Fibroblast of lung (primary cell): ENCODE measurements at regions not wholly inside any gene's neighbourhood (a gene's known extent, or its start where the extent isn't known, plus 50 kb on each side); places are given as distances from the start of the nearest gene placed in this dataset.
A peak's percentile ranks its signal among the peaks of the same experiment; 100 is the strongest.

Source experiments
- DNase-seq, 2 donors: peaks; one replicate each; pipeline versions ENCODE4 v3.0.0 to v3.0.0-alpha.2; 2010; ENCODE audit warnings: low read depth in 2 of 2
- H2AFZ ChIP-seq: 2 replicates; pipeline ENCODE4 v1.5.1; 2012; ENCODE audit warnings: low read length, control low read depth, inconsistent platforms
- H3K27ac ChIP-seq: 2 replicates; pipeline ENCODE4 v1.5.1; 2011; ENCODE audit warnings: low read length, control low read depth; ENCODE audit not compliant: insufficient read depth
- H3K27me3 ChIP-seq: 2 replicates; pipeline ENCODE4 v1.5.1; 2011; ENCODE audit warnings: mild to moderate bottlenecking, low read length; ENCODE audit not compliant: control insufficient read depth, insufficient read depth
- H3K36me3 ChIP-seq: 2 replicates; pipeline ENCODE4 v1.5.1; 2011; ENCODE audit warnings: low read length; ENCODE audit not compliant: control insufficient read depth, insufficient read depth
- H3K4me1 ChIP-seq: 2 replicates; pipeline ENCODE4 v1.5.1; 2011; ENCODE audit warnings: low read length; ENCODE audit not compliant: control insufficient read depth, insufficient read depth; ENCODE audit errors: extremely low read depth
- H3K4me2 ChIP-seq: 2 replicates; pipeline ENCODE4 v1.5.1; 2011; ENCODE audit warnings: low read length, control low read depth; ENCODE audit not compliant: insufficient read depth; ENCODE audit errors: extremely low read depth
- H3K4me3 ChIP-seq, 4 experiments: fragments of 200-600 bp in 1 of 4; sonication (generic) in 1 of 4; replicated peaks in 1 of 4; 2 replicates each; pipeline ENCODE4 v1.5.1; 2011 to 2016; ENCODE audit warnings: low read length in 4 of 4, low read depth in 3 of 4, mild to moderate bottlenecking in 3 of 4, control low read depth in 2 of 4, inconsistent platforms in 1 of 4, mixed read lengths in 1 of 4; ENCODE audit not compliant: insufficient read depth in 1 of 4; ENCODE audit errors: control extremely low read depth in 1 of 4
- H3K79me2 ChIP-seq: 2 replicates; pipeline ENCODE4 v1.5.1; 2012; ENCODE audit warnings: mild to moderate bottlenecking, low read length, inconsistent platforms; ENCODE audit not compliant: control insufficient read depth, insufficient read depth
- H3K9ac ChIP-seq: 2 replicates; pipeline ENCODE4 v1.5.1; 2011; ENCODE audit warnings: mild to moderate bottlenecking, low read length, control low read depth; ENCODE audit not compliant: insufficient read depth
- H3K9me3 ChIP-seq: 2 replicates; pipeline ENCODE4 v1.5.1; 2012; ENCODE audit warnings: low read depth, low read length; ENCODE audit not compliant: control insufficient read depth, insufficient read depth
- H4K20me1 ChIP-seq: 2 replicates; pipeline ENCODE4 v1.5.1; 2011; ENCODE audit warnings: low read length; ENCODE audit not compliant: control insufficient read depth, insufficient read depth; ENCODE audit errors: extremely low read depth
- EZH2 ChIP-seq: IDR thresholded peaks from 2 replicates; pipeline ENCODE4 v1.5.1; 2012; ENCODE audit warnings: low read length, control low read depth, mild to moderate bottlenecking; ENCODE audit errors: missing control alignments
- TF ChIP-seq, protein P1 (sequence below), 2 donors: IDR thresholded peaks in 1 of 2; conservative IDR thresholded peaks in 1 of 2; 1 replicate in 1 of 2; 2 replicates in 1 of 2; pipeline ENCODE4 v1.5.1; 2011 to 2012; ENCODE audit warnings: low read length in 2 of 2, control low read depth in 1 of 2, inconsistent platforms in 1 of 2, low read depth in 1 of 2, mild to moderate bottlenecking in 1 of 2

DNA sequence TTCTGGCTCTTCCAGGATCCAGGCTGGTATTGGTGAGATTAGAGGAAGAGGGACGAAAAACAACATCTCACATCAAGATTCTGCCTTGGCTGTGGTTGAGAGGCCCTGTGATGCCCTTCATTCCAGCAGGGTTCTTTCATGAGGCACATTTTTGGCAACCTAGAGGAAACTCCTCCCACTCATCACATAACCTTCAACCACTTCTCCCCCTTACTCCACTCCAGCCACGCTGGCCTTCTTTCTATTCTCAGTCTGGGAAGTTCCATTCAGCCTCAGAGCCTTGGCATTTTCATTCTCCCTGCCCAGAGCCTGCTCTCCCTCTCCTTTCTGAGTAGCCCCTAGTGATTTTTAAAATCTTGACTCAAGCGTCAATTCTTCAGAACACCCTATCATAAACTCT lies 337.5 kb downstream of the ZSWIM6 start:
- H3K79me2 ChIP-seq = no peaks in the 10 kb centered on the region
- H2AFZ ChIP-seq = no peak overlapping the region
- no peaks in the 10 kb centered on the region for H4K20me1 ChIP-seq
- no peaks in the 10 kb centered on the region for H3K36me3 ChIP-seq
- H3K4me3 ChIP-seq = no peak overlapping the region
- H3K9me3 ChIP-seq = no peaks in the 10 kb centered on the region
- DNase-seq = peak in 1 of 2 donors; percentile 58
- H3K27me3 ChIP-seq = peaks cover 16% of the 10 kb centered on the region
- H3K27ac ChIP-seq = no peak overlapping the region
- H3K4me1 ChIP-seq = no peaks in the 10 kb centered on the region
- H3K9ac ChIP-seq = no peak overlapping the region
- no peak for TF ChIP-seq EZH2
- TF ChIP-seq, protein P1, sequence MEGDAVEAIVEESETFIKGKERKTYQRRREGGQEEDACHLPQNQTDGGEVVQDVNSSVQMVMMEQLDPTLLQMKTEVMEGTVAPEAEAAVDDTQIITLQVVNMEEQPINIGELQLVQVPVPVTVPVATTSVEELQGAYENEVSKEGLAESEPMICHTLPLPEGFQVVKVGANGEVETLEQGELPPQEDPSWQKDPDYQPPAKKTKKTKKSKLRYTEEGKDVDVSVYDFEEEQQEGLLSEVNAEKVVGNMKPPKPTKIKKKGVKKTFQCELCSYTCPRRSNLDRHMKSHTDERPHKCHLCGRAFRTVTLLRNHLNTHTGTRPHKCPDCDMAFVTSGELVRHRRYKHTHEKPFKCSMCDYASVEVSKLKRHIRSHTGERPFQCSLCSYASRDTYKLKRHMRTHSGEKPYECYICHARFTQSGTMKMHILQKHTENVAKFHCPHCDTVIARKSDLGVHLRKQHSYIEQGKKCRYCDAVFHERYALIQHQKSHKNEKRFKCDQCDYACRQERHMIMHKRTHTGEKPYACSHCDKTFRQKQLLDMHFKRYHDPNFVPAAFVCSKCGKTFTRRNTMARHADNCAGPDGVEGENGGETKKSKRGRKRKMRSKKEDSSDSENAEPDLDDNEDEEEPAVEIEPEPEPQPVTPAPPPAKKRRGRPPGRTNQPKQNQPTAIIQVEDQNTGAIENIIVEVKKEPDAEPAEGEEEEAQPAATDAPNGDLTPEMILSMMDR (conservative IDR thresholded peaks at IDR 0.05 in 1 of 2, IDR thresholded peaks at IDR 0.05 in 1 of 2; ENCODE audit: low read depth in 1 of 2, low read length in 2 of 2) = no peak
- no peak overlapping the region for H3K4me2 ChIP-seq

- Histone ChIP-seq H3K36me3 (no peaks in the 10 kb centered on the region), H3K4me1 (no peaks in the 10 kb centered on the region), H2AFZ (no peak overlapping the region), H3K4me3 (no peak overlapping the region), H3K27me3 (peaks cover 16% of the 10 kb centered on the region), H3K9me3 (no peaks in the 10 kb centered on the region), H3K9ac (no peak overlapping the region), H3K27ac (no peak overlapping the region), H3K4me2 (no peak overlapping the region), H4K20me1 (no peaks in the 10 kb centered on the region), H3K79me2 (no peaks in the 10 kb centered on the region)
- DNase-seq = no peak
- no peak for TF ChIP-seq EZH2
- TF ChIP-seq, protein P1 (conservative IDR thresholded peaks at IDR 0.05 in 1 of 2, IDR thresholded peaks at IDR 0.05 in 1 of 2; ENCODE audit: low read depth in 1 of 2, low read length in 2 of 2) = no peak
These were observed 338.9 kb downstream of the ZSWIM6 start for GRCh38 chr5:61670941-61671340.

GRCh38 chr5:61673007-61673735 lies 341.1 kb downstream of the ZSWIM6 start:
- Histone ChIP-seq H4K20me1 (no peaks in the 10 kb centered on the region), H3K27ac (no peak overlapping the region), H3K4me2 (no peak overlapping the region), H3K4me1 (no peaks in the 10 kb centered on the region), H3K27me3 (peaks cover 7% of the 10 kb centered on the region), H3K9ac (no peak overlapping the region), H2AFZ (no peak overlapping the region), H3K79me2 (no peaks in the 10 kb centered on the region), H3K36me3 (no peaks in the 10 kb centered on the region), H3K9me3 (no peaks in the 10 kb centered on the region), H3K4me3 (no peak overlapping the region)
- DNase-seq = peak; percentile 11 to 73
- TF ChIP-seq, protein P1 (conservative IDR thresholded peaks at IDR 0.05 in 1 of 2, IDR thresholded peaks at IDR 0.05 in 1 of 2; ENCODE audit: low read depth in 1 of 2, low read length in 2 of 2) = no peak
- TF ChIP-seq EZH2 = no peak
